GM23338 (cell line): ENCODE measurements at regions not wholly inside any gene's neighbourhood (a gene's known extent, or its start where the extent isn't known, plus 50 kb on each side); places are given as distances from the start of the nearest gene placed in this dataset.
A peak's percentile ranks its signal among the peaks of the same experiment; 100 is the strongest.

ENCODE experiments used
- ATAC-seq: fragments of 200-7000 bp; cut with Tn5 transposase; 3 replicates; pipeline ENCODE4 v1.9.1; 2020
- DNase-seq: peaks from one replicate; pipeline ENCODE4 v3.0.0-alpha.2; 2015; ENCODE audit warnings: low spot score
- H2AFZ ChIP-seq: fragments of 200-600 bp; sonication (generic); 2 replicates; pipeline ENCODE4 v1.8.0; 2016; ENCODE audit warnings: antibody characterized with exemption, mild to moderate bottlenecking, moderate library complexity
- H3F3A ChIP-seq: fragments of 200-600 bp; sonication (generic); replicated peaks from 2 replicates; pipeline ENCODE4 v1.8.0; 2017; ENCODE audit warnings: antibody characterized with exemption, mixed run types, low read depth
- H3K27ac ChIP-seq: fragments of 200-600 bp; sonication (generic); 2 replicates; pipeline ENCODE4 v1.6.1; 2016; ENCODE audit warnings: low read depth
- H3K27me3 ChIP-seq: fragments of 200-600 bp; sonication (generic); 2 replicates; pipeline ENCODE4 v1.8.0; 2016; ENCODE audit warnings: mild to moderate bottlenecking, mixed run types, moderate library complexity; ENCODE audit not compliant: insufficient read depth
- H3K36me3 ChIP-seq: fragments of 200-600 bp; sonication (generic); 2 replicates; pipeline ENCODE4 v1.8.0; 2016; ENCODE audit warnings: mild to moderate bottlenecking; ENCODE audit not compliant: insufficient read depth
- H3K4me1 ChIP-seq: fragments of 200-600 bp; sonication (generic); 2 replicates; pipeline ENCODE4 v1.8.0; 2016; ENCODE audit warnings: mild to moderate bottlenecking, moderate library complexity; ENCODE audit not compliant: insufficient read depth
- H3K4me2 ChIP-seq: fragments of 200-600 bp; sonication (generic); 2 replicates; pipeline ENCODE4 v1.7.1; 2017; ENCODE audit warnings: mixed run types
- H3K4me3 ChIP-seq: fragments of 200-600 bp; sonication (generic); 2 replicates; pipeline ENCODE4 v1.6.1; 2016; ENCODE audit warnings: mixed run types
- H3K79me2 ChIP-seq: fragments of 200-600 bp; sonication (generic); replicated peaks from 2 replicates; pipeline ENCODE4 v1.8.0; 2017; ENCODE audit warnings: mild to moderate bottlenecking; ENCODE audit not compliant: insufficient read depth
- H3K9me2 ChIP-seq: fragments of 200-600 bp; sonication (generic); 2 replicates; pipeline ENCODE4 v1.8.0; 2017; ENCODE audit not compliant: insufficient read depth
- H4K20me1 ChIP-seq: fragments of 200-600 bp; sonication (generic); replicated peaks from 2 replicates; pipeline ENCODE4 v1.8.0; 2017; ENCODE audit warnings: mild to moderate bottlenecking; ENCODE audit not compliant: insufficient read depth
- H3K27ac Mint-ChIP-seq: 2 replicates; pipeline ENCODE4 v1.8.0; 2020; ENCODE audit warnings: inconsistent platforms, mild to moderate bottlenecking, moderate library complexity, mixed read lengths
- H3K27me3 Mint-ChIP-seq: 3 replicates; pipeline ENCODE4 v1.8.0; 2022; ENCODE audit warnings: low read depth, mild to moderate bottlenecking, moderate library complexity, mixed read lengths, inconsistent platforms; ENCODE audit not compliant: insufficient read depth, poor library complexity
- H3K36me3 Mint-ChIP-seq: 3 replicates; pipeline ENCODE4 v1.8.0; 2021; ENCODE audit warnings: low read depth, mild to moderate bottlenecking, inconsistent platforms, moderate library complexity, mixed read lengths
- H3K4me1 Mint-ChIP-seq: 3 replicates; pipeline ENCODE4 v1.8.0; 2020; ENCODE audit warnings: mild to moderate bottlenecking, inconsistent platforms, mixed read lengths
- H3K4me3 Mint-ChIP-seq: 3 replicates; pipeline ENCODE4 v1.8.0; 2021; ENCODE audit warnings: moderate library complexity, mild to moderate bottlenecking, inconsistent platforms, mixed read lengths
- H3K9me3 Mint-ChIP-seq: 3 replicates; pipeline ENCODE4 v1.8.0; 2020; ENCODE audit warnings: moderate library complexity, mild to moderate bottlenecking, inconsistent platforms, mixed read lengths
- CREB1 ChIP-seq: fragments of 250-450 bp; sonication (Bioruptor Pico); IDR thresholded peaks from 2 replicates; pipeline ENCODE4 v1.5.0; 2020; ENCODE audit warnings: low read depth, mild to moderate bottlenecking, moderate library complexity
- EZH2 ChIP-seq: fragments of 200-600 bp; sonication (generic); IDR thresholded peaks from one replicate; pipeline ENCODE4 v1.8.0; 2017; ENCODE audit warnings: antibody characterized with exemption, mild to moderate bottlenecking, low read depth; ENCODE audit not compliant: unreplicated experiment
- JUNB ChIP-seq: IDR thresholded peaks from one replicate; pipeline ENCODE4 v1.6.1; 2016; ENCODE audit warnings: antibody characterized with exemption; ENCODE audit not compliant: unreplicated experiment
- NANOG ChIP-seq: IDR thresholded peaks from 2 replicates; pipeline ENCODE4 v1.6.1; 2016; ENCODE audit warnings: antibody characterized with exemption, borderline replicate concordance
- STAT1 ChIP-seq: IDR thresholded peaks from one replicate; pipeline ENCODE4 v1.6.1; 2016; ENCODE audit warnings: antibody characterized with exemption; ENCODE audit not compliant: unreplicated experiment
- ZNF114 ChIP-seq: fragments of 250-450 bp; sonication (Bioruptor Pico); IDR thresholded peaks from 2 replicates; pipeline ENCODE4 v1.5.0; 2020; ENCODE audit warnings: mild to moderate bottlenecking, moderate library complexity
- ZNF331 ChIP-seq: fragments of 250-450 bp; sonication (Bioruptor Pico); IDR thresholded peaks from 2 replicates; pipeline ENCODE4 v1.5.0; 2020; ENCODE audit warnings: low read depth, mild to moderate bottlenecking, moderate library complexity
- TF ChIP-seq, protein P1 (sequence below): fragments of 250-450 bp; sonication (Bioruptor Pico); IDR thresholded peaks from 2 replicates; pipeline ENCODE4 v1.5.0; 2020; ENCODE audit warnings: mild to moderate bottlenecking, moderate library complexity
- TF ChIP-seq, protein P2 (sequence below): IDR thresholded peaks from one replicate; pipeline ENCODE4 v1.6.1; 2018; ENCODE audit warnings: antibody characterized with exemption; ENCODE audit not compliant: unreplicated experiment
- TF ChIP-seq, protein P3 (sequence below): IDR thresholded peaks from 2 replicates; pipeline ENCODE4 v1.6.1; 2016; ENCODE audit warnings: antibody characterized with exemption

DNA sequence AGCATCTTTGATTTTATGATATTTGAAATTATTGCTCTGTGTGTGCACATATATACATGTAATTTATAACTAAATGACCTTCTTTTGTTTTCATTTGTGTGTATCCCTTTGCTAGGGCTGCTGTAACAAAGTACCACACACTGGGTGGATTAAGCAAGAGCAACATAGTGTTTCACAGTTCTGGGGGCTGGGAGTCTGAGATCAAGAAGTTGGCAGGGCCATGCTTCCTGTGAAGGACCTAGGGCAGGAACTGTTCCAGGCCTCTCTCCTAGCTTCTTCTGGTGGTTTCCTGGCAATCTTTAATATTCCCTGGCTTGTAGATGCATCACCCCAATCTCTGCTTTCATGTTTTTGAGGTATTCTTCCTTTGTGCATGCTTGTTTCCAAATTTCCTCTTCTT, 1043.9 kb downstream of the TSN start (continued):
- TF ChIP-seq, protein P1, sequence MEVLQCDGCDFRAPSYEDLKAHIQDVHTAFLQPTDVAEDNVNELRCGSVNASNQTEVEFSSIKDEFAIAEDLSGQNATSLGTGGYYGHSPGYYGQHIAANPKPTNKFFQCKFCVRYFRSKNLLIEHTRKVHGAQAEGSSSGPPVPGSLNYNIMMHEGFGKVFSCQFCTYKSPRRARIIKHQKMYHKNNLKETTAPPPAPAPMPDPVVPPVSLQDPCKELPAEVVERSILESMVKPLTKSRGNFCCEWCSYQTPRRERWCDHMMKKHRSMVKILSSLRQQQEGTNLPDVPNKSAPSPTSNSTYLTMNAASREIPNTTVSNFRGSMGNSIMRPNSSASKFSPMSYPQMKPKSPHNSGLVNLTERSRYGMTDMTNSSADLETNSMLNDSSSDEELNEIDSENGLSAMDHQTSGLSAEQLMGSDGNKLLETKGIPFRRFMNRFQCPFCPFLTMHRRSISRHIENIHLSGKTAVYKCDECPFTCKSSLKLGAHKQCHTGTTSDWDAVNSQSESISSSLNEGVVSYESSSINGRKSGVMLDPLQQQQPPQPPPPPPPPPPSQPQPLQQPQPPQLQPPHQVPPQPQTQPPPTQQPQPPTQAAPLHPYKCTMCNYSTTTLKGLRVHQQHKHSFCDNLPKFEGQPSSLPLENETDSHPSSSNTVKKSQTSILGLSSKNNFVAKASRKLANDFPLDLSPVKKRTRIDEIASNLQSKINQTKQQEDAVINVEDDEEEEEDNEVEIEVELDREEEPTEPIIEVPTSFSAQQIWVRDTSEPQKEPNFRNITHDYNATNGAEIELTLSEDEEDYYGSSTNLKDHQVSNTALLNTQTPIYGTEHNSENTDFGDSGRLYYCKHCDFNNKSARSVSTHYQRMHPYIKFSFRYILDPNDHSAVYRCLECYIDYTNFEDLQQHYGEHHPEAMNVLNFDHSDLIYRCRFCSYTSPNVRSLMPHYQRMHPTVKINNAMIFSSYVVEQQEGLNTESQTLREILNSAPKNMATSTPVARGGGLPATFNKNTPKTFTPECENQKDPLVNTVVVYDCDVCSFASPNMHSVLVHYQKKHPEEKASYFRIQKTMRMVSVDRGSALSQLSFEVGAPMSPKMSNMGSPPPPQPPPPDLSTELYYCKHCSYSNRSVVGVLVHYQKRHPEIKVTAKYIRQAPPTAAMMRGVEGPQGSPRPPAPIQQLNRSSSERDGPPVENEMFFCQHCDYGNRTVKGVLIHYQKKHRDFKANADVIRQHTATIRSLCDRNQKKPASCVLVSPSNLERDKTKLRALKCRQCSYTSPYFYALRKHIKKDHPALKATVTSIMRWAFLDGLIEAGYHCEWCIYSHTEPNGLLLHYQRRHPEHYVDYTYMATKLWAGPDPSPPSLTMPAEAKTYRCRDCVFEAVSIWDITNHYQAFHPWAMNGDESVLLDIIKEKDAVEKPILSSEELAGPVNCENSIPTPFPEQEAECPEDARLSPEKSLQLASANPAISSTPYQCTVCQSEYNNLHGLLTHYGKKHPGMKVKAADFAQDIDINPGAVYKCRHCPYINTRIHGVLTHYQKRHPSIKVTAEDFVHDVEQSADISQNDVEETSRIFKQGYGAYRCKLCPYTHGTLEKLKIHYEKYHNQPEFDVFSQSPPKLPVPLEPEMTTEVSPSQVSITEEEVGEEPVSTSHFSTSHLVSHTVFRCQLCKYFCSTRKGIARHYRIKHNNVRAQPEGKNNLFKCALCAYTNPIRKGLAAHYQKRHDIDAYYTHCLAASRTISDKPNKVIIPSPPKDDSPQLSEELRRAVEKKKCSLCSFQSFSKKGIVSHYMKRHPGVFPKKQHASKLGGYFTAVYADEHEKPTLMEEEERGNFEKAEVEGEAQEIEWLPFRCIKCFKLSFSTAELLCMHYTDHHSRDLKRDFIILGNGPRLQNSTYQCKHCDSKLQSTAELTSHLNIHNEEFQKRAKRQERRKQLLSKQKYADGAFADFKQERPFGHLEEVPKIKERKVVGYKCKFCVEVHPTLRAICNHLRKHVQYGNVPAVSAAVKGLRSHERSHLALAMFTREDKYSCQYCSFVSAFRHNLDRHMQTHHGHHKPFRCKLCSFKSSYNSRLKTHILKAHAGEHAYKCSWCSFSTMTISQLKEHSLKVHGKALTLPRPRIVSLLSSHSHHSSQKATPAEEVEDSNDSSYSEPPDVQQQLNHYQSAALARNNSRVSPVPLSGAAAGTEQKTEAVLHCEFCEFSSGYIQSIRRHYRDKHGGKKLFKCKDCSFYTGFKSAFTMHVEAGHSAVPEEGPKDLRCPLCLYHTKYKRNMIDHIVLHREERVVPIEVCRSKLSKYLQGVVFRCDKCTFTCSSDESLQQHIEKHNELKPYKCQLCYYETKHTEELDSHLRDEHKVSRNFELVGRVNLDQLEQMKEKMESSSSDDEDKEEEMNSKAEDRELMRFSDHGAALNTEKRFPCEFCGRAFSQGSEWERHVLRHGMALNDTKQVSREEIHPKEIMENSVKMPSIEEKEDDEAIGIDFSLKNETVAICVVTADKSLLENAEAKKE (CRISPR knock-in tag) = no peak
- TF ChIP-seq JUNB = no peak
- no peak for TF ChIP-seq ZNF114 (CRISPR knock-in tag)
- TF ChIP-seq ZNF331 (CRISPR knock-in tag) = no peak
- no peak for TF ChIP-seq NANOG
- TF ChIP-seq, protein P2, sequence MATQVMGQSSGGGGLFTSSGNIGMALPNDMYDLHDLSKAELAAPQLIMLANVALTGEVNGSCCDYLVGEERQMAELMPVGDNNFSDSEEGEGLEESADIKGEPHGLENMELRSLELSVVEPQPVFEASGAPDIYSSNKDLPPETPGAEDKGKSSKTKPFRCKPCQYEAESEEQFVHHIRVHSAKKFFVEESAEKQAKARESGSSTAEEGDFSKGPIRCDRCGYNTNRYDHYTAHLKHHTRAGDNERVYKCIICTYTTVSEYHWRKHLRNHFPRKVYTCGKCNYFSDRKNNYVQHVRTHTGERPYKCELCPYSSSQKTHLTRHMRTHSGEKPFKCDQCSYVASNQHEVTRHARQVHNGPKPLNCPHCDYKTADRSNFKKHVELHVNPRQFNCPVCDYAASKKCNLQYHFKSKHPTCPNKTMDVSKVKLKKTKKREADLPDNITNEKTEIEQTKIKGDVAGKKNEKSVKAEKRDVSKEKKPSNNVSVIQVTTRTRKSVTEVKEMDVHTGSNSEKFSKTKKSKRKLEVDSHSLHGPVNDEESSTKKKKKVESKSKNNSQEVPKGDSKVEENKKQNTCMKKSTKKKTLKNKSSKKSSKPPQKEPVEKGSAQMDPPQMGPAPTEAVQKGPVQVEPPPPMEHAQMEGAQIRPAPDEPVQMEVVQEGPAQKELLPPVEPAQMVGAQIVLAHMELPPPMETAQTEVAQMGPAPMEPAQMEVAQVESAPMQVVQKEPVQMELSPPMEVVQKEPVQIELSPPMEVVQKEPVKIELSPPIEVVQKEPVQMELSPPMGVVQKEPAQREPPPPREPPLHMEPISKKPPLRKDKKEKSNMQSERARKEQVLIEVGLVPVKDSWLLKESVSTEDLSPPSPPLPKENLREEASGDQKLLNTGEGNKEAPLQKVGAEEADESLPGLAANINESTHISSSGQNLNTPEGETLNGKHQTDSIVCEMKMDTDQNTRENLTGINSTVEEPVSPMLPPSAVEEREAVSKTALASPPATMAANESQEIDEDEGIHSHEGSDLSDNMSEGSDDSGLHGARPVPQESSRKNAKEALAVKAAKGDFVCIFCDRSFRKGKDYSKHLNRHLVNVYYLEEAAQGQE = no peak

DNA sequence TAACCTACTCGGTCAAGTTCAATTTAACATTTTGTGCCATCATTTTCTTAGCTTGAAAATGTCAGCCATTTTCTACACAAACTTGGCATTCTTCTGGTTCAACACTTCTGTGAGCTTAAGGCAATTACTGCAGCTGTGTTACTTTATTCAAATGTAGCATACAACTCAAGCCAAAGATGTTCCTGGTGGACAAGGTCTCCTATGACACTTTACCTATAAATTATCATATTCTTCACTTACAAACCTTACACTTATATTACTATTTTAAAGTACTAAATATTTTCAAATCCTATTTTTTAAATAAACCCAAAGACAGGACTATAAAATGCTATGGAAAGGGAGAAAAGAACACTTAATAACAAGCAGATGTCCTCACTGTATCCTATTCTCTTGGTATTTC, 1045.3 kb downstream of the TSN start:
- Histone ChIP-seq H3K36me3 (no peaks in the 10 kb centered on the region), H3K79me2 (no peaks in the 10 kb centered on the region), H3K27me3 (no peaks in the 10 kb centered on the region), H3K4me2 (no peak overlapping the region), H3K27ac (no peak overlapping the region), H3K4me1 (no peaks in the 10 kb centered on the region), H4K20me1 (no peaks in the 10 kb centered on the region), H2AFZ (peak overlapping the region; percentile 83; the same call in 1 of the 2 replicates), H3K9me2 (peaks cover 11% of the 10 kb centered on the region; the same call in 1 of the 2 replicates), H3F3A (no peaks in the 10 kb centered on the region), H3K4me3 (no peak overlapping the region)
- ATAC-seq (no peak), DNase-seq (no peak)
- Mint-ChIP-seq H3K4me1 (peaks cover 4% of the 10 kb centered on the region; the same call in 1 of the 3 replicates), H3K9me3 (no peaks in the 10 kb centered on the region), H3K4me3 (no peak overlapping the region), H3K27me3 (peaks cover 2% of the 10 kb centered on the region), H3K27ac (no peak overlapping the region), H3K36me3 (no peaks in the 10 kb centered on the region)
- TF ChIP-seq, protein P3, sequence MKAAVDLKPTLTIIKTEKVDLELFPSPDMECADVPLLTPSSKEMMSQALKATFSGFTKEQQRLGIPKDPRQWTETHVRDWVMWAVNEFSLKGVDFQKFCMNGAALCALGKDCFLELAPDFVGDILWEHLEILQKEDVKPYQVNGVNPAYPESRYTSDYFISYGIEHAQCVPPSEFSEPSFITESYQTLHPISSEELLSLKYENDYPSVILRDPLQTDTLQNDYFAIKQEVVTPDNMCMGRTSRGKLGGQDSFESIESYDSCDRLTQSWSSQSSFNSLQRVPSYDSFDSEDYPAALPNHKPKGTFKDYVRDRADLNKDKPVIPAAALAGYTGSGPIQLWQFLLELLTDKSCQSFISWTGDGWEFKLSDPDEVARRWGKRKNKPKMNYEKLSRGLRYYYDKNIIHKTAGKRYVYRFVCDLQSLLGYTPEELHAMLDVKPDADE = no peak
- TF ChIP-seq EZH2 (no peak), NANOG (no peak), ZNF114 (CRISPR knock-in tag) (no peak), STAT1 (no peak), CREB1 (CRISPR knock-in tag) (no peak)
